Left lung (tissue), 4 donors: ENCODE measurements at regions not wholly inside any gene's neighbourhood (a gene's known extent, or its start where the extent isn't known, plus 50 kb on each side); places are given as distances from the start of the nearest gene placed in this dataset.

ENCODE experiments used
- ATAC-seq: fragments of 200-7000 bp; cut with Tn5 transposase; one replicate; pipeline ENCODE4 v1.9.1; 2020; ENCODE audit warnings: moderate library complexity
- DNase-seq, 4 donors: peaks; one replicate each; pipeline ENCODE4 v3.0.0-alpha.2; 2013 to 2020
- H3K27ac ChIP-seq, 2 donors: fragments of 200-600 bp; sonication (generic) in 1 of 2; one replicate each; pipeline versions ENCODE4 v1.5.0 to v1.8.0; 2020 to 2021
- H3K27me3 ChIP-seq, 2 donors: fragments of 200-600 bp; sonication (generic) in 1 of 2; one replicate each; pipeline versions ENCODE4 v1.5.0 to v1.8.0; 2020 to 2021
- H3K36me3 ChIP-seq, 2 donors: fragments of 200-600 bp; sonication (generic) in 1 of 2; one replicate each; pipeline versions ENCODE4 v1.5.0 to v1.8.0; 2020 to 2021
- H3K4me1 ChIP-seq, 2 donors: fragments of 200-600 bp; one replicate each; pipeline ENCODE4 v1.8.0; 2021
- H3K4me3 ChIP-seq, 2 donors: fragments of 200-600 bp; sonication (generic) in 1 of 2; one replicate each; pipeline versions ENCODE4 v1.5.0 to v1.8.0; 2020 to 2021; ENCODE audit warnings: mild to moderate bottlenecking in 1 of 2
- H3K9me3 ChIP-seq, 2 donors: fragments of 200-600 bp; sonication (generic) in 1 of 2; one replicate each; pipeline versions ENCODE4 v1.5.0 to v1.8.0; 2020 to 2021
- CTCF ChIP-seq, 2 donors: fragments of 200-600 bp; sonication (generic) in 1 of 2; IDR thresholded peaks; one replicate each; pipeline versions ENCODE4 v1.5.0 to v1.8.0; 2021; ENCODE audit warnings: antibody characterized with exemption in 2 of 2
- intact Hi-C, 2 donors: fragments of 100-400 bp; cut with DNase I; formaldehyde crosslinking; loops; one replicate each; pipeline versions ENCODE4 v1.11.2 to v1.14.2; 2022
- donor health status: DM: no; HTN: yes; CAD: no.
- donor health status: DM: no; HTN: no; CAD: no.

GRCh38 chr4:123557857-123558536, 161.4 kb downstream of the SPRY1 start:
- Histone ChIP-seq H3K36me3 (no peaks in the 10 kb centered on the region), H3K9me3 (no peaks in the 10 kb centered on the region), H3K4me3 (no peak overlapping the region), H3K27ac (no peak overlapping the region), H3K4me1 (peaks cover 25 to 34% of the 10 kb centered on the region in 2 donors), H3K27me3 (no peaks in the 10 kb centered on the region)
- ATAC-seq (no peak), DNase-seq (no peak)
- TF ChIP-seq CTCF (IDR thresholded peaks at IDR 0.05), result no peak
- intact Hi-C loops, result no loop called here

DNA sequence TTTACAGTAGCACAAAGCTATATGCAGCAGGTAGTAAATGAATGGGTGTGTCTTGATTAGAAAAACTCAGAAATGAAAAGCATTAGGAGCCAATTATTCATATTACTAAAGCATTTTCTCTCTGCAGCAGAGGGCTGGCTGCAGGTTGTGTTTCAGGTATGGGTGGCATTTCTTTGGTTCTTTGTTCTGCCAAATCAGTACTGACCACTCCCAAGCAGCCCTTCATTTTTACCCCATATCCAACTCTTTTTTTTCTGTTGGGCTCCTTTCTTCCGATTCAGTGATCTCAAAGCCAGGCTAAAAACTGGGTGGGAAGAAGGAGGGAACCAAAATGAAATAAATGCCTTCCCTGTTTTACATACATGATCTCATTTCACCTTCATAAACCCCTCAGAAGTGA, 162.3 kb downstream of the SPRY1 start:
- DNase-seq, result no peak
- no peak for ATAC-seq
- H3K9me3 ChIP-seq, result no peaks in the 10 kb centered on the region
- H3K36me3 ChIP-seq, result no peaks in the 10 kb centered on the region
- TF ChIP-seq CTCF (IDR thresholded peaks at IDR 0.05), result no peak
- peaks cover 25 to 34% of the 10 kb centered on the region in 2 donors for H3K4me1 ChIP-seq
- H3K27me3 ChIP-seq, result no peaks in the 10 kb centered on the region
- intact Hi-C loops, result no loop called here
- H3K4me3 ChIP-seq, result no peak overlapping the region
- H3K27ac ChIP-seq, result no peak overlapping the region

DNA sequence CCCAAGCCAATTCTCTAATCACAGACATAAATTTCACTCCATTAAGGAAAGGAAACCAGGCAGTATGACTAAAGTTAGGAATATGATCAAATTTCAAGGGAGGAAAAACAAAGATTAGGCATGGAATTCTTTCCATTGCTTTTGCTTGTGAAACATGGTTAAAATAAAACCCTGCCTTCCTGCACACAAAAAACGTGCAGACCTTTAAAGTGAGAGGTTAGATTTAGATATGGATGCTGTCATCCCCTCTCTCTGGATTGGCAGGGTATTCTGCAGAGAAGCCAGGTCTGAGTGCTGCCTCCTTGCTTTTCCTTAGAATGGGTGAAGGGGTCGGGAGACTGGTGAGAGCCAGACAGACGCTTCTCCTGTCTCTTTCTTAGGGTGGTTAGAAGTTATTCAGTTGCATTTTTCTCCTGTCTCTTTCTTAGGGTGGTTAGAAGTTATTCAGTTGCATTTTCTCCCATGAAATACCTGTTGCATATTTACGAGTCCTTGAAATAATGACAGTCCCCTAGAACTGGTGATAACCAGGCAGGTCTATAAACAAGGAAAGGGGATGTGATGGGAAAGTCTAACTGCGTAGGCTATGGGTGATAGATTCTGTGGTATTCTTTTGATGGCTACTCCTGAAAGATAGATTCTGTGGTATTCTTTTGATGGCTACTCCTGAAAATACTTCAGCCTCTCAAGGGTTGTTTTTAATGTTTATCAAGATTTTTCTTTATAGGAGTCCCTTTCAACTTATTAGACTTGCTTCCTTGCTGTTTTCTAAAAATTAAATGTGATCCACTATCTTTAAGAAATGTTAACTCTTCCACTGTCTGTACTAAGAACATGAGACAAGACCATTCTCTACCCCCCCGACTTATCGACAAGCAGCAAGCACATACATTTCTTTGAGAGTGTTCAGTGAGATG, 163.6 kb downstream of the SPRY1 start:
- Histone ChIP-seq H3K9me3 (no peaks in the 10 kb centered on the region), H3K36me3 (no peaks in the 10 kb centered on the region), H3K27ac (no peak overlapping the region), H3K27me3 (no peaks in the 10 kb centered on the region), H3K4me3 (no peak overlapping the region), H3K4me1 (peaks cover 15 to 28% of the 10 kb centered on the region in 2 donors)
- ATAC-seq, result no peak
- no peak for TF ChIP-seq CTCF (IDR thresholded peaks at IDR 0.05)
- DNase-seq, result no peak
- intact Hi-C loops, result no loop called here

- DNase-seq (no peak), ATAC-seq (no peak)
- intact Hi-C loops, result no loop called here
- Histone ChIP-seq H3K36me3 (no peaks in the 10 kb centered on the region), H3K4me3 (no peak overlapping the region), H3K27me3 (no peaks in the 10 kb centered on the region), H3K4me1 (peaks cover 2 to 15% of the 10 kb centered on the region in 2 donors), H3K27ac (no peak overlapping the region), H3K9me3 (no peaks in the 10 kb centered on the region)
- no peak for TF ChIP-seq CTCF (IDR thresholded peaks at IDR 0.05)
Measured at GRCh38 chr4:123561525-123561924, 164.9 kb downstream of the SPRY1 start.
